DMS153 treated with DMSO at 0.1 percent for 48 hours (cell line): ENCODE measurements at regions not wholly inside any gene's neighbourhood (a gene's known extent, or its start where the extent isn't known, plus 50 kb on each side); places are given as distances from the start of the nearest gene placed in this dataset.
"Not testable (repeated sequence)": the region's sequence is repeated elsewhere in the genome, so short reads cannot be mapped to it uniquely, and the experiment has no call there.

ENCODE experiments used
- DNase-seq: peaks from one replicate; lab custom pipeline; 2025; ENCODE audit not compliant: unreplicated experiment; lab: John Stamatoyannopoulos, UW

DNA sequence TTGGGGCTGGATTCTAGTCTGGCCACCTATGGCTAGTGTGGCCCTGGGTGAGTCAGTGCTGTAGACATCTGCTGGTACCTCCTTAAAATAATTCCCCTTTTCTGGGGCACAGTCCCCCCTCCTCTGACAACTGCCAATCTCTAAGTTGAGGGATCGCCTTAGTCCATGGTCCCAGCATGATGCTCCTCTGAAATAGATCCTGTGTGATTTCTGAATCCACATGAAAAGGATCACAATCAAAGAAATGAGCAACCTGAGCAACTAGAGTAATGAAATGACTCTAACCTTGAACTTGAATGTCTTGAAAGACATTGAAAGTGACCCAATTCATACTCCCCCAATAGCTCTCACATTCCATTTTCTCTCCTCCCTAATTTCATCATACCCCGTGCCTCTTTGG is 332.5 kb downstream of the VRK1 start:
- DNase-seq, result no peak

DNA sequence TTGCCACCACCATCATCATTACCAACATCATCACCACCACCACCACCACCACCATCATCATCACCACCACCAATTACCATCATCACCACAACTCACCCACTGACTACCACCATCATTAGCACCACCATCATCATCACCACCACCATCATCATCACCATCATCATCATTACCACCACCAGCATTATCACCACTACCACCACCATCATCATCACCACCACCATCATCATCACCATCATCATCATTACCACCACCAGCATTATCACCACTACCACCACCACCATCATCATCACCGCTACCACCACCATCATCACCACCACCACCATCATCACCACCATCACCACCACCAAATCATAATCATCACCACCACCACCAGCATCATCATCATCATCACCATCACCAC is 338.7 kb downstream of the VRK1 start:
- DNase-seq, result not testable (repeated sequence)

DNA sequence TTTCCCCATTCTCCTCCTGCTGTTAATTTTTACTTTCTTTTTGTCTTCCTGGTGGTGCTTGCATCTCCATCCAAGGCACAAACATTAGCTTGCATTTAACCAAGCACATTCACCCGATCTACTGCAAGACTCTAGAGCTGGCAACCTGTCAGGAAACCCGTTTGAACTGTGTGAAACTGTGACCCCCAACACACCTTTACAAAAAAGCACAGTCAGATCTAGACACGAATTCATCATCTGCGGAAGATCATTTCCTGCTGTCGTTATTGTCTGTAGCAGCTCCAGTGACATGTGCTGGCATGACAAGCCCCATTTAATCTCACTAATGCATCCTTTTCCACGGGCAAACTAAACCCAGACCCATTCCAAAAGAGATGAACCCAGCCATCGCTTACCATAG is 340.5 kb downstream of the VRK1 start:
- no peak for DNase-seq

DNA sequence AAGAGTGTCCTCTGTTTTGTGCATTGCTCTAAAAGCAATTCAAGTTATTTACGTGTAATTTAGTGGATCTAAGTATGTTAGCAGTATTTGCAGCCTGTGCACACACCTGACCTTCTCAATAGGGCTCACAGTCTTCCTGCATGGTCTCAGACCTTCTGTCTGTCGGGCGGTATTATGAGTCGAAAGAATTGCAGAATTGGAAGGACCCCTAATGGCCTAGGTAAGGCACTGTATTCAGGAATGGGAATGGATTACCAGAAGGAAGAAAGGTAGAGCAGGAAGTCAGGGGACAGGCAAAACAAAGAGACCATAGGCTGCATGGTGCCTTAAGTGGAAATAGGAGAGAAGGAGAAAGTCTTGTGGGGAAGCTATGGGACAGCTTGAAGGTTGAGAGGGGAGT is 341.6 kb downstream of the VRK1 start:
- no peak for DNase-seq

DNA sequence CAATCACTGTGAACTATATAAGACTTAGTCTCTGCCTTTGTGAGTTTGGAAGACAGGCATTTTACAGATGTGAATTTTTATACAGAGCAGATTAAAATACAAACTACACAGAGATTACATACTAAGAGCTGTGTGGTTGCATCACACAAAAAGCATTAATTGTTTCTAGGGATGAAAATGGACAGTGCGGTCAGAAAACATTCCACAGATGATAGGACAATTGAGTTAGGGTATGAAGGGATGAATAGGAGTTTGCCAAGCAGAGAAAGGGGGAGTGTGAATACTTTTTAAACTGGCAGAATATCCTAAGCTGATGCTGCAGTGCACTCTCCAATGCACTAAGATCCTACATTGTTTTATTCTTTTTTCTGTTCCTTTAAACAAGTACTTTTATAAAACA is 345.8 kb downstream of the VRK1 start:
- DNase-seq, result no peak

- no peak for DNase-seq
Observed at GRCh38 chr14:97143456-97143855, 346.3 kb downstream of the VRK1 start.

DNA sequence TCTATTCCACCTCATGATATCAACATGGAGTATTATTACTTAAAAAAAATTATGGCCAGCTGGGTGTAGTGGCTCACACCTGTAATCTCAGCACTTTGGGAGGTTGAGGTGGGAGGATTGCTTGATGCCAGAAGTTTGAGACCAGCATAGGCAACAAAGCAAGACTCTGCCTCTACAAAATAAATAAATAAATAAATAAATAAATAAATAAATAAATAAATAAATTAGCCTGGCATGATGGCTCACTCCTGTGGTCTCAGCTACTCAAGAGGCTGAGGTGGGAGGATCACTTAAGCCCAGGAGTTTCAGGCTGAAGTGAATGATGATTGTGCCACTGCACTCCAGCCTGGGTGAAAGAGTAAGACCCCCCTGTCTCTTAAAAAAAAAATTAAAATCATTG is 350.8 kb downstream of the VRK1 start:
- DNase-seq, result not testable (repeated sequence)

DNA sequence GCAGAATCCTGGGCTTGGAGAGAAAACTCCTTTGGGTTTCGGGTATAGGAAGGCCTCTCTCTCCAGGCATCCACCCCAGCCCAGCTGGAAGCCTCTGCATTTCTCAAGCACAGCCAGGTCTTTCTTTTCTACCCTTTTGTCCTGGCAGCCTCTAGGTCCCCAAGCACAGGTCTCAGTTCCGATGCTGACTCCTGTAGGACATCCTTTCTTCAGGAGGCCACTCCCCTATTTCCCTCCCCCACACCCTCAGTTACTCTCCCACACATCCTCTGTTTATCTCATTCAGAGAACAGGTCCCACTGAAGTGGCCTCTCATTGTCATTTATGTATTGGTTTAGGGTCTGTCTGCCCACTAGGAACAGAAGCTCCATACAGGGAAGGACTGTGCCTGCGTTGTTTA is 352.6 kb downstream of the VRK1 start:
- no peak for DNase-seq

- no peak for DNase-seq
Observed at GRCh38 chr14:97153527-97153926, 356.3 kb downstream of the VRK1 start.

- DNase-seq, result no peak
Observed at GRCh38 chr14:97155320-97155719, 358.1 kb downstream of the VRK1 start.

DNA sequence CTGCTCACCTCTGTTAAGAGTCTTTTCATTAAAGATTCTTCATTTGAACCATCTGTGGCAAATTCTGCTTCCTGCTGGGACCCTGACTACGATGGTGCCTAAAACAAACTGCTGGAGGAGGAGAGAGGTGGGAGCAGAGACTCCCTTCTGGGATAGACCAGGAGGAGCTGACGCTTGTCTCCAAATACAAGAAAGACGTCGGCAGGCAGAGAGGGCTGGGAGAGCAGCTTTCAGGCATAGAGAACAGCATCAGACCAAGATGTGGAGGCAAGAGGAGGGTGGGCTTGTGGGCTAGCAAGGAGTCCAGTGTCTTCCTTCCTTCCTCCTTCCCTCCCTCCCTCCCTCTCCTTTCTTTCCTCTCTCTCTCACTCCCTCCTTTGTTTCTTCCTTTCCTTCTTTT is 358.6 kb downstream of the VRK1 start:
- no peak for DNase-seq

GRCh38 chr14:97156705-97157104 is 359.5 kb downstream of the VRK1 start:
- no peak for DNase-seq

GRCh38 chr14:97158102-97158501 is 360.9 kb downstream of the VRK1 start:
- DNase-seq, result no peak

DNA sequence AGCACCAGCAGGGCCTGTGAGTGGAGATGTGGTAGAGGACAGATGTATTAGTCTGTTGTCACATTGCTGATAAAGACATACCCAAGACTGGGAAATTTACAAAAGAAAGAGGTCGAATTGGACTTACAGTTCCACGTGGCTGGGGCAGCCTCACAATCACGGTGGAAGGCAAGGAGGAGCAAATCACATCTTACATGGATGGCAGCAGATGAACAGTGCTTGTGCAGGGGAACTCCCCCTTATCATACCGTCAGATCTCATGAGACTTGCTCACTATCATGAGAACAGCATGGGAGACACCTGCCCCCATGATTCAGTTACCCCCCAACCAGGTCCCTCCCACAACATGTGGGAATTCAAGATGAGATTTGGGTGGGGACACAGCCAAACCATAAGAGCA is 361.9 kb downstream of the VRK1 start:
- no peak for DNase-seq

DNA sequence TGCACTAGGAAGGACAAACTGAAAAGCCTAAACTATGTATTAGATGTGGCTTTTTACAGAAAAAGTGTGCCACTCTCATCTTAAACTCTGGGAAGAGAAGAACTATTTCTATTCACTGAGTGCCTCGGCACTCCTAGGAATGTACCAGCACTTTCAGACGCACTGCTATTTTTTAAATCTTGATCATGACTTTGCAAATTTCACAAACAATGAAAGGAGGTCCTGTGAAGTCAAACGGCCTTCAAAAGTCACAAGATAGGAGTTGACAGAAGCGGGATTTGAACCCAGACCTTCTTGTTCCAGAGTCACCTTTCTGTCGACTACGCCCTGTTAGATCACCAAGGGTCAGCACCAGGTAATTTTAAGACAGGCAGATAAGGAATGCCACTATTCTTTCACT is 365.4 kb downstream of the VRK1 start:
- DNase-seq, result no peak

GRCh38 chr14:97164021-97164420 is 366.8 kb downstream of the VRK1 start:
- no peak for DNase-seq

DNA sequence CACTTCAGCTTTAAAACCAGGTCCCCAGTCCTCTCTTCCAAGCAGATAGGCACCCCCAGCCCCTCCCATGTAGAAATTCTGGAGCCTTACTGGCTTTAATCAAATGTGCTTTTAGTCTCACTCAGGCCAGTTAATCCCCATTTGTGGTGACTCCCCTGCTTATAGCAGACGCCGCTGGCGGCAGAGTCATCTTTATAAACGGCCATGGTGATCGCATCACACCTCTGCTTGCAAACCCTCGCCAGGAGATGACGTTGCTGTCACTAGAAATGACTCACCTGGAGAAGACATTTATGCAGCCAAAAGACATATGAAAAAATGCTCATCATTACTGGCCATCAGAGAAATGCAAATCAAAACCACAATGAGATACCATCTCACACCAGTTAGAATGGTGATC is 369.3 kb downstream of the VRK1 start:
- no peak for DNase-seq

DNA sequence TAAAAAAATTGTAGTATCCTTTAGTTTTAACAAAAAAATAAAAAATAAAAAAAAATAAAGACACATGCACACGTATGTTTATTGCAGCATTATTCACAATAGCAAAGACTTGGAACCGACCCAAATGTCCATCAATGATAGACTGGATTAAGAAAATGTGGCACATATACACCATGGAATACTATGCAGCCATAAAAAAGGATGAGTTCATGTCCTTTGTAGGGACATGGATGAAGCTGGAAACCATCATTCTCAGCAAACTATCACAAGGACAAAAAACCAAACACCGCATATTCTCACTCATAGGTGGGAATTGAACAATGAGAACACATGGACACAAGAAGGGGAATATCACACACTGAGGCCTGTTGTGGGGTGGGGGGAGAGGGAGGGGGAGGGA is 370.4 kb downstream of the VRK1 start:
- not testable (repeated sequence) for DNase-seq

GRCh38 chr14:97172644-97173043 is 375.5 kb downstream of the VRK1 start:
- DNase-seq, result no peak

GRCh38 chr14:97177016-97177415 is 379.8 kb downstream of the VRK1 start:
- peak; percentile 4 for DNase-seq

GRCh38 chr14:97177635-97178034 is 380.5 kb downstream of the VRK1 start:
- DNase-seq, result no peak

- no peak for DNase-seq
Observed at GRCh38 chr14:97178781-97179180, 381.6 kb downstream of the VRK1 start.

DNA sequence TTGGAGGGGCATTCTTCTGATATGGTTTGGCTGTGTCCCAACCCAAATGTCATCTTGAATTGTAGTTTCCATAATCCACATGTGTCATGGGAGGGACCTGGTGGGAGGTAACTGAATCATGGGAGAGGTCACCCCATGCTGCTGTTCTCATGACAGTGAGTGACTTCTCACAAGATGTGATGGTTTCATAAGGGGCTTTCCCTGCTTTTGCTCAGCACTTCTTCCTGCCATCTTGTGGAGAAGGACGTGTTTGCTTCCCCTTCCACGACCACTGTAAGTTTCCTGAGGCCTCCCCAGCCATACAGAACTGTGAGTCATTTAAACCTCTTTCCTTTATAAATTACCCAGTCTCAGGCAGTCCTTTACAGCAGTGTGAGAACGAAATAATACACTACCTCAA is 382.4 kb downstream of the VRK1 start:
- DNase-seq, result no peak
